Fibroblast of mammary gland (primary cell): ENCODE measurements at regions not wholly inside any gene's neighbourhood (a gene's known extent, or its start where the extent isn't known, plus 50 kb on each side); places are given as distances from the start of the nearest gene placed in this dataset.
"Not testable (repeated sequence)": the region's sequence is repeated elsewhere in the genome, so short reads cannot be mapped to it uniquely, and the experiment has no call there.

Experiments
- DNase-seq: peaks from one replicate; pipeline ENCODE4 v3.0.0-alpha.2; 2010; ENCODE audit warnings: low read depth
- H3K4me3 ChIP-seq: 2 replicates; pipeline ENCODE4 v1.5.1; 2011; ENCODE audit warnings: low read depth, mild to moderate bottlenecking, low read length, moderate library complexity; ENCODE audit not compliant: control insufficient read depth
- TF ChIP-seq, protein P1 (sequence below): conservative IDR thresholded peaks from 2 replicates; pipeline ENCODE4 v1.5.1; 2011; ENCODE audit warnings: low read depth, low read length, inconsistent platforms; ENCODE audit not compliant: control insufficient read depth, insufficient read depth

DNA sequence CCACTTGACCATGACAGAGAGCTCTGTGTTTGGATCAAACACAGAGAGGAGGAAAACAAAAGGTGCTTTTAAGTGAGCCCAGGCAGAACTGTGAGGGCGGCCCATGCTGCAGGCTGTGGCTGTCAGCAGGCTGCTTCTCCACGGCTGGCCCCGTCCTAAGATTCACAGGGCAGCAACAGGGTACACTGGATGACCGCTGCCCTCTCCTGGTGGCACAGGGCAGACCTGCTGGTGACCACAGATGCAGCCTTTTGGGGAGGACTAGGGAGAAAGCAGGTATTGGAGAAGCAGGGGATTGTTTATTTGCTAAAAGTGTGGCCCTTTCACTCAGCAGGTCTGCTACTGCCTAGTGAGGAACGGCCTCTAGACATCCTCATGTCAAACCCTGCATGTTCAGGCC is 183.7 kb downstream of the ADRA2C start:
- TF ChIP-seq, protein P1, sequence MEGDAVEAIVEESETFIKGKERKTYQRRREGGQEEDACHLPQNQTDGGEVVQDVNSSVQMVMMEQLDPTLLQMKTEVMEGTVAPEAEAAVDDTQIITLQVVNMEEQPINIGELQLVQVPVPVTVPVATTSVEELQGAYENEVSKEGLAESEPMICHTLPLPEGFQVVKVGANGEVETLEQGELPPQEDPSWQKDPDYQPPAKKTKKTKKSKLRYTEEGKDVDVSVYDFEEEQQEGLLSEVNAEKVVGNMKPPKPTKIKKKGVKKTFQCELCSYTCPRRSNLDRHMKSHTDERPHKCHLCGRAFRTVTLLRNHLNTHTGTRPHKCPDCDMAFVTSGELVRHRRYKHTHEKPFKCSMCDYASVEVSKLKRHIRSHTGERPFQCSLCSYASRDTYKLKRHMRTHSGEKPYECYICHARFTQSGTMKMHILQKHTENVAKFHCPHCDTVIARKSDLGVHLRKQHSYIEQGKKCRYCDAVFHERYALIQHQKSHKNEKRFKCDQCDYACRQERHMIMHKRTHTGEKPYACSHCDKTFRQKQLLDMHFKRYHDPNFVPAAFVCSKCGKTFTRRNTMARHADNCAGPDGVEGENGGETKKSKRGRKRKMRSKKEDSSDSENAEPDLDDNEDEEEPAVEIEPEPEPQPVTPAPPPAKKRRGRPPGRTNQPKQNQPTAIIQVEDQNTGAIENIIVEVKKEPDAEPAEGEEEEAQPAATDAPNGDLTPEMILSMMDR = peak; percentile 44
- DNase-seq = peak; percentile 58

GRCh38 chr4:3952443-3953139 is 186.4 kb downstream of the ADRA2C start:
- not testable (repeated sequence) for H3K4me3 ChIP-seq, DNase-seq

More for the DNA sequence above, 183.7 kb downstream of the ADRA2C start:
- H3K4me3 ChIP-seq = not testable (repeated sequence)

DNA sequence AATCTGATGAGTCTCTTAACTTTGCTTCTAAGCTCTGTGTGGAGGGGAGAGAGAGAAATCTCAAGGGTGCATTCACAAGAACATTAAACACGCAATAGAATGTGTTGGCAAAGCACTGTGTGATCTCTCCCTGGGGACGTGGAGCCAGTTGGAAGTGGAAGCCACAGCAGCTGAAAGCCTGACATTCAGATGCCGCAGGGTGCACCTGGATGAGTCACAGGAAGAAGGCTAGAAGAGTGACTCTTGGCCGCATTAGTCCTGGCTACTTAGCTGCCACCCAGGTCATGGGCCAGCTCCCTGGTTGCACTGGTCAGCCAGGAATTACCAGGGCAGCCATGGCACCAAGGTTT is 186.9 kb downstream of the ADRA2C start:
- not testable (repeated sequence) for H3K4me3 ChIP-seq
- peak; percentile 69 for DNase-seq

GRCh38 chr4:3954540-3955320 is 188.5 kb downstream of the ADRA2C start:
- DNase-seq = peak; percentile 98
- peak overlapping the region; percentile 53 for H3K4me3 ChIP-seq

GRCh38 chr4:3955321-3956164 is 189.4 kb downstream of the ADRA2C start:
- peak overlapping the region; percentile 53 for H3K4me3 ChIP-seq
- peak; percentile 98 for DNase-seq

- DNase-seq = not testable (repeated sequence)
- H3K4me3 ChIP-seq = peak overlapping the region; percentile 49
Measured at GRCh38 chr4:3956165-3956867, 190.1 kb downstream of the ADRA2C start.

- not testable (repeated sequence) for DNase-seq
Measured at GRCh38 chr4:3961091-3961672, 195.0 kb downstream of the ADRA2C start.

GRCh38 chr4:3964572-3965278 is 198.5 kb downstream of the ADRA2C start:
- not testable (repeated sequence) for DNase-seq

More at GRCh38 chr4:3961091-3961672, 195.0 kb downstream of the ADRA2C start:
- not testable (repeated sequence) for H3K4me3 ChIP-seq

GRCh38 chr4:3967204-3967603 is 201.0 kb downstream of the ADRA2C start:
- DNase-seq, H3K4me3 ChIP-seq: not testable (repeated sequence)

More at GRCh38 chr4:3964572-3965278, 198.5 kb downstream of the ADRA2C start:
- not testable (repeated sequence) for H3K4me3 ChIP-seq

DNA sequence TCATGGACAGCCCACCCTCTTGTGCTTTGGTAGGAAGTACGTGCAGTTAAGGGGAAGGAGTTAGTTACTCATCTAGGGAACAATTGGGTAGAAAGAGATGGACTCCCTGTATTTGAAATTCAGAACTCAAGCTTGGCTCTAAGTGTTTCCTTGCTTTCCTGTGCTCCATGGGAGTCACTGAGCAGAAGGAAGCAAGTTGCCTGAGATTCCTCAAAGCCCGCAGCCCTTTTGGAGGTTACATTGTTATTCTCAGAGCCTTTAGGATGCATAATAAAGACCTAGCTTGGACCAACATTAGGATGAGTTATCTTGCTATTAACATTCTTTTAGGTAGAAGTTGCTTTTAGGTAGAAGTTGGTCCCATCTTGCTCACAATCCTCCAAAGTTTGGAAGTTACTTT is 206.4 kb downstream of the ADRA2C start:
- H3K4me3 ChIP-seq, DNase-seq: not testable (repeated sequence)

DNA sequence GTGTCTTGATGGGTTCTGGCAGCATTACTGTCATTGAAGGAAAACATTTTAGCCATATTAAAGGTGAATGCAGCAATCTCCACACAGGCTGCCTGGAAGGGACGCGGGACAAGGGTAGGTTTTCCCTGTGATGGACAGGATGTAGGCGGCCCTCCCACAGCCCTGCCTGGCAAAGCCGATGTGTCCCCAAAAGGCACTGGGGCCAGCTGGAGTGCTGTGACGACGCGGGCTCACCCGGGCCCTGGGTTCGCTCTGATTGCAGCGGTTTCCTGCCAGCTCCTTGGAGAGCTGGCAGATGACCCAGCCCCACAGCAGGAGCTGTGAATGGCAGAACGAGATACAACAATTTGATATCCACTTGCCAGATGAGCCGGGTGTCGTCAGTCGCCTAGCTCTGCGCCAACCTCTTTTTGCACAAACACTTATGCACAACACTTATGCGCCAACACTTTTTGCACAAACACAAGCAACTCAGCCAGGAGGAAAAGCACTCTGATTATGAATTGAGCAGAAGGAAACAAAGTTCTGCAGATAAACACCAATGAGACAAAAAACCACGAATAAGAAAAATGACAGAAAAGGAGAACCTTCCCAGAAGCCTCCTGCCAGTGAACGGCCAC is 207.5 kb downstream of the ADRA2C start:
- DNase-seq, H3K4me3 ChIP-seq: not testable (repeated sequence)

DNA sequence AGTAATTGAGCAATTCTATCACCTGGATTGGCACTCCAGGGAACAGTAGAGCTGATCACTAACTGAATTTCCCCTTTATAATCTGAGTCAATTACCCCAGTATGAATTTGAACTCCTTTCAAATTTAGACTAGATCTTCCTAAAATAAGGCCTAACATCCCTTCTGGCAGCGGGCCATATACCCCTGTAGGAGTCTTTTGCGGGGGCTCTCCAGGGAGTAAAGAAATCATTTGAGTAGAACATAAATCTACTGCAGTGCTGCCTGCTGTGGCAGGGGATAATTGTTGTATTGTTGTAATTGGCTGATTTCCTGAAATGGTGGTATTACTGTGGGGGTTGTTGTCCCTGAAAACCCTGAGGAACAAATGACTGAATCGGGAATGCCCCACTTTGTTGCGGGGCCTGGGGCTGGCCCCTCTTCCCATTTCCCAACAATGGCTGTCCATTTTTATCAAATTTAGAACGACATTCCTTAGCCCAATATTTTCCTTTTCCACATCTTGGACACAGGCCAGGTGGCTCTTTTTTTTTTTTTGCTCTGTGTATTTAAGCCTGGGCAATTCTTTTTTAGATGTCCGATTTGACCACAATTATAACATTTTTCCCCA is 217.4 kb downstream of the ADRA2C start:
- not testable (repeated sequence) for H3K4me3 ChIP-seq, DNase-seq

GRCh38 chr4:3984796-3985195 is 218.6 kb downstream of the ADRA2C start:
- H3K4me3 ChIP-seq, DNase-seq: not testable (repeated sequence)

- not testable (repeated sequence) for H3K4me3 ChIP-seq, DNase-seq
Measured at GRCh38 chr4:3986412-3986811, 220.2 kb downstream of the ADRA2C start.

DNA sequence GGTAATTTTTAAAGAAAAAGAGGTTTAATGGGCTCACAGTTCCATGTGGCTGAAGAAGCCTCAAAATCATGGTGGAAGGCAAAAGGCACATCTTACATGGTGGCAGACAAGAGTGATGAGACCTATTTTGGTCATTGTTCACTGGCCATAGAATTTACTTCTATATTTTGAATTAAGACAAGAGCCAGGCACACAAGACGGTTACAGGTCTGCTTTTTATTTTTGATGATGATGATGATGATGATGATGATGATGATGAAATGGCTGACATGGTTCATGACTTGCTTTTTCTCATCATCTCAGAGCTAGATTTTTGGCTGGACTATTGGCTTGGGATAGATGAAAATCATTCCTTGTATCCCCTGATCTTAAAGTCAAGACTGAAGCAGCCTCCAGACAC is 229.3 kb downstream of the OTOP1 start:
- H3K4me3 ChIP-seq, DNase-seq: not testable (repeated sequence)
